Upper lobe of left lung (tissue), 4 donors: ENCODE measurements at regions not wholly inside any gene's neighbourhood (a gene's known extent, or its start where the extent isn't known, plus 50 kb on each side); places are given as distances from the start of the nearest gene placed in this dataset.

ENCODE experiments used
- POLR2A ChIP-seq, 4 donors: fragments of 450-650 bp; IDR thresholded peaks; one replicate each; pipeline ENCODE4 v1.5.1; 2016 to 2017; ENCODE audit warnings: antibody characterized with exemption in 4 of 4, mild to moderate bottlenecking in 2 of 4
- POLR2AphosphoS5 ChIP-seq, 2 donors: sonication (generic); formaldehyde crosslinking; IDR thresholded peaks; one replicate each; pipeline ENCODE4 v1.5.1; 2017; ENCODE audit warnings: antibody characterized with exemption in 2 of 2
- TF ChIP-seq, protein P1 (sequence below), 6 experiments: fragments of 450-650 bp in 4 of 6; fragments of 200-600 bp in 2 of 6; sonication (generic) in 2 of 6; IDR thresholded peaks; one replicate each; pipeline ENCODE4 v1.5.1; 2016 to 2019; ENCODE audit warnings: antibody characterized with exemption in 6 of 6

DNA sequence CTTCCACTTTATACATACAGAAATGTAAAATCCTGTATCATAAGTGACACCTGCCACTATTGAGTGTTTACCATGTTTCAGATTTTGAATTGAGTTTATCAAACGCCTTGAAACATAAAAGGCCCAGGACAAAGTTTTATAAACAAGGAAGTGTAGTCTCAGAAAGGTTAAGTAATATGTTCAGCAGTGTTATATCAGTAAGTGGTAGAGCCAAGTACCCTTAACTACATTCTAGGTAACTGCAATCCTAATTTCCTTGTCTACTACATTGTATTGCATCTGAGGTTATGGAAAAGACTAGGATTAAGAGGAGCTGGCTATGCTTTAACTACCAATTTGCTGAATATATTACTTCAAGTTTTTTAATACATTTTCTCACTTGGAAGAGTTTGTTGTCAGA is 641.6 kb downstream of the LRRC70 start:
- TF ChIP-seq, protein P1, sequence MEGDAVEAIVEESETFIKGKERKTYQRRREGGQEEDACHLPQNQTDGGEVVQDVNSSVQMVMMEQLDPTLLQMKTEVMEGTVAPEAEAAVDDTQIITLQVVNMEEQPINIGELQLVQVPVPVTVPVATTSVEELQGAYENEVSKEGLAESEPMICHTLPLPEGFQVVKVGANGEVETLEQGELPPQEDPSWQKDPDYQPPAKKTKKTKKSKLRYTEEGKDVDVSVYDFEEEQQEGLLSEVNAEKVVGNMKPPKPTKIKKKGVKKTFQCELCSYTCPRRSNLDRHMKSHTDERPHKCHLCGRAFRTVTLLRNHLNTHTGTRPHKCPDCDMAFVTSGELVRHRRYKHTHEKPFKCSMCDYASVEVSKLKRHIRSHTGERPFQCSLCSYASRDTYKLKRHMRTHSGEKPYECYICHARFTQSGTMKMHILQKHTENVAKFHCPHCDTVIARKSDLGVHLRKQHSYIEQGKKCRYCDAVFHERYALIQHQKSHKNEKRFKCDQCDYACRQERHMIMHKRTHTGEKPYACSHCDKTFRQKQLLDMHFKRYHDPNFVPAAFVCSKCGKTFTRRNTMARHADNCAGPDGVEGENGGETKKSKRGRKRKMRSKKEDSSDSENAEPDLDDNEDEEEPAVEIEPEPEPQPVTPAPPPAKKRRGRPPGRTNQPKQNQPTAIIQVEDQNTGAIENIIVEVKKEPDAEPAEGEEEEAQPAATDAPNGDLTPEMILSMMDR (IDR thresholded peaks at IDR 0.05): no peak
- no peak for TF ChIP-seq POLR2AphosphoS5 (IDR thresholded peaks at IDR 0.05)
- TF ChIP-seq POLR2A (IDR thresholded peaks at IDR 0.05): no peak
